DMS79 treated with DMSO at 0.1 percent for 48 hours (cell line): ENCODE measurements at regions not wholly inside any gene's neighbourhood (a gene's known extent, or its start where the extent isn't known, plus 50 kb on each side); places are given as distances from the start of the nearest gene placed in this dataset.

ENCODE experiments used
- DNase-seq: peaks from one replicate; lab custom pipeline; 2025; lab: John Stamatoyannopoulos, UW

DNA sequence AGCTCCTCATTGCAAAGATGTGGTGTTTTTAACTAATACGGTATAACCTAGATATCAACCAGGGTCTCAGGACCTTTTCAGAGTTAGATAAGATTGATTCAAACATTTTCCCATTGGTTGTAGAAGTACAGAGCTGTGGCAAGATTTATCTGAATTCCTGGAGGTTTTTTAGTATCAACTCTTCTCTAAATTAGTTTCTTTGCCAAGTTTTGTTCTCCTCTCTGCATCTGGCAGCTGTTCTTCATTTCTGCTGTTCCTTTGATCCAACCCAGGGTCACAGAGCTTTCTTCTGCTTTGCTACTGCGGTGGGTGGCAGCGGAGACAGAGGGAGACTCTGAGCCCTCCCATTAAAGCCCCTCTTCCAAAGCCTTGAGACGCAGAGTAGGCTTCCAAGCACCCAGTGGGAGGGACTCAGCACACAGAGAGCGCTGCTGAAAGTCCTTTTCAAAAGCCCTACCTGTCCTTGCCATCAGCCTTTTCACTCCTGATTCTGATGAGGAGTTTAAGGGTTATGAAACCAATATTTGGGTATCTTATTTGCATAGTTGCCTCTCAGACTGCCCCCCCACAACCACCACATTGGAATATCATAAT is 146.3 kb upstream of the EEPD1 start:
- no peak for DNase-seq

GRCh38 chr7:36010656-36011587 is 142.1 kb upstream of the EEPD1 start:
- no peak for DNase-seq

DNA sequence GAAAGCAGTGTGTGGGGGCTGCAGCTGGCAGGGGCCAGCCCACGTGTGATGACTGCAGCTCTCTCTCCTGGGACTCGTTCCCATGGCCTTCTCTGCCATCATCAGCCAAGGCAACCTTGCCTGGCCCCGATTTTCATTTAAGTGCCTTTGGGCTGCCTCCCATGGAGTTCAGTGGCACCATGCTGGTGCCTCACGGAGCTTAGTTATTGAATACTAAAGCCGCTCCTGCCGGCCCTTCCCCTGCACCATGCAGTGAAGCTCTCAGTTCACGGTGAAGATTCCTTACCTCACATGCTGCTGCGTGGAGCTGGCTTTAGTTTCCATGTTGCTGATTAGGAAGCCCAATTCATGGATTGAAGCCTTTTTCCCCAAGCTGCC is 141.5 kb upstream of the EEPD1 start:
- DNase-seq, result no peak

- no peak for DNase-seq
These were observed 139.6 kb upstream of the EEPD1 start for GRCh38 chr7:36013246-36014014.

- DNase-seq, result no peak
These were observed 138.1 kb upstream of the EEPD1 start for GRCh38 chr7:36014961-36015360.

DNA sequence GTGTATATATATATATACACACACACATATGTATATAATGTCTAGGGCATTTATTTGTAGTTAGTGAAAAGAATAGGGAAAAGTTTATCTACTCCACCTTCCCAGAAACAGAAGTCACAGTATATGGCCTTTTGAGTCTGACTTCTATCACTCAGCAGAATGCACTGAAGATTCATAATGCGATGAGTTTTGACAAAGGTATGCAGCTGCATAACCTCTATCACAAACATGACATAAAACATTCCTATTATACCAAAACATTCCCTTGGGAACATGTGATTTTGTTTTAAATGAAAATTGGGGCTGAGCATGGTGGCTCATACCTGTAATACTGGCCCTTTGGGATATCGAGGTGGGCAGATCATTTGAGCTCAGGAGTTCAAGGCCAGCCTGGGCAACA is 137.3 kb upstream of the EEPD1 start:
- no peak for DNase-seq

DNA sequence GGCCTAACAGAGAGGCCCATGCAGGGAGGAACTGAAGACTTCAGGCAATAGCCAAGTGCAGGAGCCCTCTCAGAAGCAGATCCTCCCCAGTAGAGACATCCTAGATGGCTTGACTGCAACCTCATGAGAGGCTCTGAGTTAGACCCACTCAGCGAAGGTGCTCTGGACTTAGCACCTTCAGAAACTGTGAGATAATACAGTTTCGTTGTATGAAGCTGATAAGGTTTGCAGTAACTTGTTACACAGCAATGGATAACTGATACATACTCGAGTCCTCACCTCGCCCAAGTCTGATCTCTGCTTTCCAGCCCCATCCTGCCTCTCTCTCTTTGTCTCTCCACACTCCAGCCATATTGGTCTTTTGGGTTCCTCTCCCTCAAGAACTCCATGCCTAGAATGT is 136.4 kb upstream of the EEPD1 start:
- DNase-seq, result no peak

DNA sequence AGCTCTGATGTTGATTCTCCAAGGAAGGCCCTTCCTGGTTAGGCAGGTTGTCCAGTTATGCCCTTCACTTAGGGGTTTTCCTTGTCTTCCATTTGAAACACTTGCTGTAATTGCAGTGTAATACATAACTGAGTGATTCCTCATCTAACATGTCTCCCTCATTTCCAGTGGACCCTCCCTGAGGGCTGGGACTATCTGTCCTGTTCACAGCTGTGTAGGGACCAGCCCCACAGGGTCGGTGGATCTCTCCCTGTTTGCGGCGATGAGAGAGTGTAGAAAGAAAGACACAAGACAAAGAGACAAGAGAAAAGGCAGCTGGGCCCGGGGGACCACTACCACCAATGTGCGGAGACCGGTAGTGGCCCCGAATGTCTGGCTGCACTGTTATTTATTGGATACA is 135.9 kb upstream of the EEPD1 start:
- DNase-seq, result no peak

GRCh38 chr7:36018816-36019484 is 134.1 kb upstream of the EEPD1 start:
- DNase-seq, result no peak

- DNase-seq, result no peak
These were observed 133.5 kb upstream of the EEPD1 start for GRCh38 chr7:36019538-36019937.

DNA sequence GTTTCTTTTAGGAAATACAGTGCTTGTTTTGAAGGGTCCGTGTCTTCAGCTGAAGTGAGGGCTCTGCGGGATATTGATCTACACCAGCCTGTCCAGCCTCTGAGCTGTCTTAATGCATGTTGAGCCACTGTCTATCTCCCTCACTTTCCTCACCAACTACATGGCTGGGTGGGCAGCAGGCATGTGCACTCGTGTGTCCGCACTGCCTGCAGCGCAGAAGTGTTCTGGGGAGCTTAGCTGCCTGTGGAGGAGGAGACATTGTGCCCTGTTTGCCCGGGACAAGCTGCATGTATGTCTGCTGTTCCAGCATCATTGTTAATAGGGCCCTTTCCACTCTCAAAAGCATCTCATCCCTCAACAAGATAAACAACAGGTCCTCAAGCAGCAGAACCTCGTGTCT is 133.1 kb upstream of the EEPD1 start:
- DNase-seq, result no peak

DNA sequence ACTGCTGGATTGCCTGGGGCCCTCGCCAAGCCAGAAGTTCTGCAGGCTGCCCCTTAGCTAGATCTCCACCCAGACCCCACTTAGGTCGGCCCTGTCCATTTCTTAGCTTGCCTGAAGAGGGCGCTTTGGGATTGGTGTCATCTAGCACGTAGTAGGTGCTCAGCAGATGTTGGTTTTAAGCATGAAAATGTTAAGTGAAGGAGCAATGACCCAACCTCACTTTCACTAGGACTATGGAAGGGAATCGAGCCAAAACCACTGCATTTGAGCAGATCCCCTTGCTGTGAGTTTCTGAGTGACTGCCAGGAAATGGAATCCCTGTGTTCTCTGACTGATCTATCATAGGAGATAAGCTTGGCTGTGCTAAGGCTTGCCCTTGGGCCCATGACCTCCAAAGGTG is 131.7 kb upstream of the EEPD1 start:
- DNase-seq, result no peak

- DNase-seq, result no peak
These were observed 131.0 kb upstream of the EEPD1 start for GRCh38 chr7:36021917-36022550.

GRCh38 chr7:36023033-36023560 is 130.0 kb upstream of the EEPD1 start:
- no peak for DNase-seq

DNA sequence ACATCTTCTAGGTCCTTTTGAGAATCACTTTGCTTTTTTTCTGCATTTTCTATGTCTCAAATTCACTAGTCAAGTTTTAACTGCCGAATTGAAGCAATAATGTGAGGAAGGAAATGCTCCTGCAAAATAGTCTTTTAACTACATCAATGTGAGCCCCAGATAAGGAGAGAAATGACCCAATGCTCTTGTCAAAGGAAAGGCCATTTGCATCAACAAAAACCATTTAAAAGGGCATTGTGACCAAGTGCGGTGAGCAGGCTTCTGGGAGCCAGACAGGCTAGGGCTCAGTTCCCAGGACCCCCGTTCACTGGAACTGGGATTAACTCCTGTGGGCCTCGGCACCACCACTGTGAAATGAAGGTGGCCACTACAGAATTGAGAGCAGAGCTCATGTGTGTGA is 127.9 kb upstream of the EEPD1 start:
- DNase-seq, result no peak

DNA sequence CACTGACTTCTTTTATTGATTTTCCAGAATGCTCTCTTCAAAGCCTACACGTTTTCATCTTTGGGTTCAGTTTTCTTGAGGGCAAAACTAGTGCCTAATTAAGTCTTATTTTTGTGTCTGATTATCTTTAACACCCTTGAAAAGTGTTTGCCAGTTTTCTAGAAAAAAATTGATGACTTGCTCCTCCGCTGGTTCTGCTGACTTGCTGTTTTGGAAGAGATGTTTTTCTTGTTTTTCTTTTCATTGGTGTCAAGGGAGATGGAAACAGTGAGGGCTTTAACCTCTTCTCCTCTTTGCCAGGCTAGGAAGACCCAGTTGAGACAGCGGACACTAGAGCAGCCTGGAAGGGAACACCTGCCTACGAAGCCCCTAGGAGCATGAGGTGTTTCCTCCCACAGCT is 123.7 kb upstream of the EEPD1 start:
- DNase-seq, result no peak

DNA sequence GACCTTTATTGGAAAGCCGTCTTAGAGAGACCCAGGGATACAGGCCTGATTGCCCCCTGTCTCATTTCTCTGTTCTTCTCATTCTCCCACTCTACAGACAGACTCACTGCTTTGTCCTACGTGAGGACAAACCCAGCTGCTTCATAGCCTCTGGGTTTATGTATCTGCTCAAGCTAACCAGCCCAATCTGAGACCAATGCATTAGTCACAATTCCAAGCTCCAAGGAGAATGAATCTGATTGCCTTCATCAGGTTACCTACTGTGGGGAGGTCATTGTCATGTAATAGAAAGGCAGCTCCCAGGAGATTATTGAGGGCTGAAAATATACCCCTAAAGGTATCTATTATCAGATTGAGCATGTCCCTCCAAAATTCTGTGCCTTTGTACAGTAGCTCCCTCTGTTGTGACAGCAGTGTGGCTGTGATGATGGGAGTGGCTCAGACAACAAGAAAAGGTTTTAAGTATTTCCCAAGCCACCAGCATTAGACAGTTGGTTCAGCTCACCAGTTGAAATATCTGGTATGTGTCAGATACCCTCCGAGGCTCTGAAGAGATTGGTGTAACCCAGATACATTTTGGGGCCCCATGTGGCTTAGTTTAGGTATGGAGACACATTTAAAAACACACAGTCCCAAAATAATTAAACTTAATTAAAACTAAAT is 123.1 kb upstream of the EEPD1 start:
- no peak for DNase-seq

DNA sequence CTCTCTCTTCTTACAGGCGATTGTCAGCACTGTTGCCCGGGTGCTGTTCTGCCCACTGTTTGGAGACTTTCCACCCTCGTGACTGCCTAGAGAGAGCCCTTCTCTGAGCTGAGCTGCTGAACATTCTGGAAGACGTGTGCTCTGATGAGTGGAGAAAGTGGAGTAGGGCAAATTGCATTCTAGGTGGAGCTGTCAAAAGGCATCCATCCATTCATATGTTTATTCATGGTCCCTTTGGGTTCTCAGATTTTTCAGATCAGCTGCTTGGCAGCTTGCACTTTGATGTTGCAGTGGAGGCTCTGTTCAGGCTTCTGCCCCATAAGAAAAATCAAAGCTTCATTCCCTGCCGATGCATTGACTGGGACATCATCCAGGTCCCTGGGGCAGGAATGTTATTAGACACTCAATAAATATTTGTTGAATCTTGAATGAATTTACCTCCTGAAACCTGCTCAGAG is 120.7 kb upstream of the EEPD1 start:
- no peak for DNase-seq

- DNase-seq, result no peak
These were observed 119.0 kb upstream of the EEPD1 start for GRCh38 chr7:36034020-36034419.

GRCh38 chr7:36035186-36035585 is 117.9 kb upstream of the EEPD1 start:
- no peak for DNase-seq

DNA sequence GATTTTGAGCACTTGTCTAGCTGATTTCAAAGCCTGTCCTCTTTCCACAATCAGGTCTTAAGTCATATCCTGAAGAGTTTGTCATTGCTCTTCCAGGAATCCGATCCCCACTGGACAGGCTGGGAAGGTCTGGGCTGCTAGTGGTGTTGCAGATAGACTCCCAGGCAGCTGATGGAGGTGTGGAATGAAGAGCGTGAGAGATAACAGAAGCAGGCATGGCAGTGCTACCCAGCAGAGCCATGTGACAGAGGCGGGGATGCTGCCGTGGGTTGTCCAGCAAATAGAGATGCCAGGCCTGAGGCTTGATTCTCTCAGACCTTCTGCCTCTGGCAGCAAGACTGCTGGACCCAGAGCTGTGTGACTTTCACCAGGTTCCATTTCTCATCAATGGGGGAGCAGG is 116.5 kb upstream of the EEPD1 start:
- no peak for DNase-seq
